GM12878 (cell line): ENCODE measurements at regions not wholly inside any gene's neighbourhood (a gene's known extent, or its start where the extent isn't known, plus 50 kb on each side); places are given as distances from the start of the nearest gene placed in this dataset.
A peak's percentile ranks its signal among the peaks of the same experiment; 100 is the strongest.

Source experiments
- ATAC-seq: fragments of 200-7000 bp; cut with Tn5 transposase; 3 replicates; pipeline ENCODE4 v1.9.1; 2020; ENCODE audit warnings: mild to moderate bottlenecking, moderate library complexity
- BruUV-seq: library from RNA; stranded (reverse); fragments of 400-500 nt; replicated peaks from 2 replicates; lab custom pipeline; 2021; lab: Mats Ljungman, UMichigan
- CTCF ChIA-PET: fragments of 300-600 bp; sonication (Branson Sonifier 250); formaldehyde crosslinking; extraction: SDS; loops from one replicate; lab custom pipeline; 2021; ENCODE audit warnings: inconsistent platforms; lab: Yijun Ruan, JAX
- POLR2A ChIA-PET: fragments of 350-600 bp; formaldehyde crosslinking; extraction: SDS; loops from one replicate; lab custom pipeline; 2021; ENCODE audit warnings: inconsistent platforms; lab: Charles Lee
- RAD21 ChIA-PET: fragments of 300-600 bp; sonication (Branson Sonifier 250); formaldehyde crosslinking; loops from one replicate; lab custom pipeline; 2023; ENCODE audit warnings: antibody characterized with exemption; ENCODE audit not compliant: unreplicated experiment; lab: Charles Lee
- SMC1A ChIA-PET: fragments of 300-600 bp; sonication (Branson Sonifier 250); formaldehyde crosslinking; loops from one replicate; lab custom pipeline; 2023; ENCODE audit not compliant: unreplicated experiment, uncharacterized antibody; lab: Charles Lee
- DNase-seq: peaks from one replicate; pipeline ENCODE4 v3.0.0-alpha.2; 2011; ENCODE audit warnings: low read depth, low spot score
- FAIRE-seq: peaks from 3 replicates; lab custom pipeline; 2011; peaks lifted over from hg19 to GRCh38; lab: Jason Lieb, UNC
- H2AFZ ChIP-seq: 2 replicates; pipeline ENCODE4 v1.6.0; 2011; ENCODE audit warnings: low read depth, low read length, control low read depth; ENCODE audit not compliant: control insufficient read depth
- H3K27ac ChIP-seq: 2 replicates; pipeline ENCODE4 v1.5.1; 2011; ENCODE audit warnings: control low read depth; ENCODE audit not compliant: control insufficient read depth, insufficient read depth
- H3K27me3 ChIP-seq, 2 experiments: replicated peaks in 1 of 2; 2 replicates each; pipeline versions ENCODE4 v1.6.0 to v1.6.1; 2011; ENCODE audit warnings: low read length in 1 of 2; ENCODE audit not compliant: control insufficient read depth in 2 of 2, insufficient read depth in 2 of 2
- H3K36me3 ChIP-seq, 2 experiments: 2 replicates each; pipeline ENCODE4 v1.5.1; 2011; ENCODE audit warnings: low read length in 1 of 2; ENCODE audit not compliant: control insufficient read depth in 2 of 2, insufficient read depth in 2 of 2
- H3K4me1 ChIP-seq: 2 replicates; pipeline ENCODE4 v1.6.1; 2011; ENCODE audit warnings: mild to moderate bottlenecking, low read length, moderate library complexity, mixed read lengths; ENCODE audit not compliant: control insufficient read depth, insufficient read depth
- H3K4me2 ChIP-seq: 2 replicates; pipeline ENCODE4 v1.6.0; 2011; ENCODE audit warnings: control low read depth; ENCODE audit not compliant: control insufficient read depth, insufficient read depth
- H3K4me3 ChIP-seq: fragments of 200-600 bp; sonication (generic); 2 replicates; pipeline ENCODE4 v1.5.1; 2016
- H3K79me2 ChIP-seq: 2 replicates; pipeline ENCODE4 v1.6.0; 2011; ENCODE audit warnings: low read length; ENCODE audit not compliant: control insufficient read depth, insufficient read depth
- H3K9ac ChIP-seq: 2 replicates; pipeline ENCODE4 v1.8.0; 2011; ENCODE audit warnings: low read length, control low read depth, mixed read lengths; ENCODE audit not compliant: control insufficient read depth, insufficient read depth
- H3K9me3 ChIP-seq: replicated peaks from 3 replicates; pipeline ENCODE4 v1.5.1; 2011; ENCODE audit warnings: mild to moderate bottlenecking, low read length; ENCODE audit not compliant: control insufficient read depth, insufficient read depth
- H4K20me1 ChIP-seq: 2 replicates; pipeline ENCODE4 v1.6.0; 2011; ENCODE audit not compliant: control insufficient read depth, insufficient read depth
- CEBPB ChIP-seq, 2 experiments: fragments of 150-350 bp in 1 of 2; IDR thresholded peaks; 2 replicates each; pipeline ENCODE4 v1.6.1; 2012 to 2014; ENCODE audit warnings: low read depth in 2 of 2, low read length in 2 of 2, borderline replicate concordance in 1 of 2, inconsistent platforms in 1 of 2
- CHD4 ChIP-seq: fragments of 200-600 bp; sonication (generic); IDR thresholded peaks from 2 replicates; pipeline ENCODE4 v1.6.1; 2016; ENCODE audit warnings: mild to moderate bottlenecking
- CREM ChIP-seq: IDR thresholded peaks from 2 replicates; pipeline ENCODE4 v1.6.1; 2014; ENCODE audit warnings: antibody characterized with exemption, low read depth
- ELK1 ChIP-seq: IDR thresholded peaks from 2 replicates; pipeline ENCODE4 v1.6.1; 2012; ENCODE audit warnings: low read depth, low read length, improper control_type of control experiment
- ESRRA ChIP-seq: IDR thresholded peaks from 2 replicates; pipeline ENCODE4 v1.6.1; 2012; ENCODE audit warnings: mild to moderate bottlenecking, low read length, improper control_type of control experiment
- FOS ChIP-seq: IDR thresholded peaks from 3 replicates; pipeline ENCODE4 v1.6.1; 2011; ENCODE audit warnings: borderline replicate concordance; ENCODE audit not compliant: insufficient read length; ENCODE audit errors: extremely low read depth
- GATAD2B ChIP-seq: fragments of 450-650 bp; conservative IDR thresholded peaks from 2 replicates; pipeline ENCODE4 v1.6.1; 2017; ENCODE audit warnings: low read depth, mild to moderate bottlenecking, moderate library complexity
- KAT2A ChIP-seq: conservative IDR thresholded peaks from 2 replicates; pipeline ENCODE4 v1.6.1; 2011; ENCODE audit warnings: low read depth, low read length; ENCODE audit not compliant: control insufficient read depth
- MEF2A ChIP-seq: IDR thresholded peaks from 2 replicates; pipeline ENCODE4 v1.6.1; 2011; ENCODE audit warnings: low read depth, mild to moderate bottlenecking, low read length, moderate library complexity; ENCODE audit not compliant: insufficient read depth
- MLLT1 ChIP-seq: fragments of 450-650 bp; IDR thresholded peaks from 2 replicates; pipeline ENCODE4 v1.6.1; 2016; ENCODE audit warnings: mild to moderate bottlenecking
- NR2F1 ChIP-seq: fragments of 450-650 bp; conservative IDR thresholded peaks from 2 replicates; pipeline ENCODE4 v1.6.1; 2017; ENCODE audit warnings: mild to moderate bottlenecking
- TCF12 ChIP-seq: IDR thresholded peaks from 2 replicates; pipeline ENCODE4 v1.6.1; 2011; ENCODE audit warnings: low read depth, mild to moderate bottlenecking, low read length
- WGBS: methylation state at CpG from one replicate; pipeline ENCODE4 v1.1.6; 2016; ENCODE audit warnings: low lambda C conversion rate; ENCODE audit not compliant: insufficient replicate concordance, insufficient coverage; ENCODE audit errors: missing lambda C conversion rate; 5-methylcytosine and 5-hydroxymethylcytosine counted together
- in situ Hi-C: fragments of 300-500 bp; cut with MboI; formaldehyde crosslinking; loops from 9 replicates; pipeline ENCODE4 v1.14.3; 2018; ENCODE audit warnings: mixed read lengths
- intact Hi-C: fragments of 100-400 bp; cut with micrococcal nuclease; formaldehyde crosslinking; loops from one replicate; pipeline ENCODE4 v1.14.2; 2022; ENCODE audit not compliant: unreplicated experiment

- TF ChIP-seq MLLT1, result 0 out of 2 replicates have a peak, but pooled peaks have one; percentile 39
These were observed 222.7 kb upstream of the SOX5 start (continued) for GRCh38 chr12:24172031-24172772.

- intact Hi-C loops, result no loop called here
- BruUV-seq, result no TSS peak
- in situ Hi-C loops, result no loop called here
- POLR2A ChIA-PET, result no interaction called here
- no peaks in the 10 kb centered on the region for H3K36me3 ChIP-seq
- WGBS, result 98% methylated on average over 2 of the region's 2 CpGs
- FAIRE-seq (no peak), DNase-seq (no peak), ATAC-seq (no peak)
- SMC1A ChIA-PET, result interaction anchor here (0.9 kb wide), 1 partner anchor 13 kb away, joined by 3 read pairs; no protein-coding TSS in a partner anchor
- no peak overlapping the region for H3K27ac ChIP-seq
- H3K9me3 ChIP-seq, result no peaks in the 10 kb centered on the region
- H3K4me2 ChIP-seq, result no peak overlapping the region
- H3K27me3 ChIP-seq, result no peaks in the 10 kb centered on the region
- H4K20me1 ChIP-seq, result no peaks in the 10 kb centered on the region
- no peak overlapping the region for H3K4me3 ChIP-seq
- CTCF ChIA-PET, result interaction anchor here (1.0 kb wide), 1 partner anchor 8 kb away, joined by 3 read pairs; no protein-coding TSS in a partner anchor
- no peaks in the 10 kb centered on the region for H3K4me1 ChIP-seq
- TF ChIP-seq GATAD2B, result no peak
- no peak for TF ChIP-seq ELK1
- TF ChIP-seq KAT2A, result no peak
- TF ChIP-seq ESRRA, result no peak
- no peak for TF ChIP-seq FOS
- TF ChIP-seq NR2F1, result no peak
- no peak for TF ChIP-seq TCF12
- no peak for TF ChIP-seq MEF2A
- TF ChIP-seq CREM, result no peak
- TF ChIP-seq CHD4, result no peak
- no peak for TF ChIP-seq CEBPB (IDR thresholded peaks at IDR 0.05; ENCODE audit: borderline replicate concordance in 1 of 2, low read depth in 2 of 2, low read length in 2 of 2)
- no peaks in the 10 kb centered on the region for H3K79me2 ChIP-seq
- no peak overlapping the region for H2AFZ ChIP-seq
- no peak overlapping the region for H3K9ac ChIP-seq
- RAD21 ChIA-PET, result no interaction called here
These were observed 205.6 kb upstream of the SOX5 start for GRCh38 chr12:24155042-24155441.
